Dedifferentiated amniotic fluid mesenchymal stem cell (primary cell): ENCODE measurements at regions not wholly inside any gene's neighbourhood (a gene's known extent, or its start where the extent isn't known, plus 50 kb on each side); places are given as distances from the start of the nearest gene placed in this dataset.

Experiments
- DNase-seq: peaks from one replicate; pipeline ENCODE4 v3.0.0-alpha.2; 2016; ENCODE audit errors: extremely low spot score

DNA sequence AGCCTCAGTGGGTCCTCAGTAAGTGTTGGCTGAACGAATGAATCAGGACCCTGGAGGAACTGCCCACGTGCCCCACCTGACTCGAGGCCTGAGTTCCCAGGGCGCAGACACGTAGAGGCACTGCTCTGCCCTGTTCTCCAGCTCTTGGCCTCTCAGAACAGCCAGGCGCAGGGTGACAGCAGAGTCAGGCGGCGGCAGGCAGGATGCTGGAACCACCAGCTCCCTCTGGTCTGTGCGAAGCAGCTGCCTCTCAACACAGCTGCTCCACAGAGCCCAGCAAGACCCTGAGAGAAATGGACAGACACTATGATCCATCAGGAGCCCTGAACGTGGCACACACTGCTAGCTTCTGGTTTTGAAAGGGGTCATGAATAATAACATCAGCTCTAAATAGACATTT, 53.1 kb upstream of the BCO1 start:
- DNase-seq = no peak

- peak; percentile 94 for DNase-seq
These were observed 57.3 kb upstream of the BCO1 start for GRCh38 chr16:81181013-81181720.

- no peak for DNase-seq
These were observed 57.9 kb upstream of the BCO1 start for GRCh38 chr16:81180578-81180977.

DNA sequence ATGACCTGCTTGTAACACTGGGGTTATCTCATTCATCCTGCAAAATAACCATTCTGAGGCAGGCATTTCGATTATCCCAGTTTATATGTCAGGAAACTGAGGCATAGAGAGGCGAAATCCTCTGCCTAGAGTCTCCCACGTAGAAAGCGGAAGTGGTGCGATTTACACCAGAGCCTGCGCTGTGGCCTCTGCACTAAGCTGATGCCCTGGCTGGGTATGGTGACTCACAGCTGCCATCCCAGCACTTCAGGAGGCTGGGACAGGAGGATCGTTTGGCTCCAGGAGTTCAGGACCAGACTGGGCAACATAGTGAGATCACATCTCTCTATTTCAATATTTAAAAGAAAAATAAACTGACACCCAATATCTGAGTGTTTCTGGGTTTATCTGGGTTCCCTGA, 59.3 kb upstream of the BCO1 start:
- no peak for DNase-seq

- DNase-seq = peak; percentile 43
These were observed 63.1 kb upstream of the BCO1 start for GRCh38 chr16:81175325-81175891.

GRCh38 chr16:81174644-81175324, 63.7 kb upstream of the BCO1 start:
- DNase-seq = no peak

- no peak for DNase-seq
These were observed 65.5 kb upstream of the BCO1 start for GRCh38 chr16:81172769-81173658.

GRCh38 chr16:81170824-81171223, 67.7 kb upstream of the BCO1 start:
- DNase-seq = no peak

- no peak for DNase-seq
These were observed 70.1 kb upstream of the BCO1 start for GRCh38 chr16:81168406-81168805.

DNA sequence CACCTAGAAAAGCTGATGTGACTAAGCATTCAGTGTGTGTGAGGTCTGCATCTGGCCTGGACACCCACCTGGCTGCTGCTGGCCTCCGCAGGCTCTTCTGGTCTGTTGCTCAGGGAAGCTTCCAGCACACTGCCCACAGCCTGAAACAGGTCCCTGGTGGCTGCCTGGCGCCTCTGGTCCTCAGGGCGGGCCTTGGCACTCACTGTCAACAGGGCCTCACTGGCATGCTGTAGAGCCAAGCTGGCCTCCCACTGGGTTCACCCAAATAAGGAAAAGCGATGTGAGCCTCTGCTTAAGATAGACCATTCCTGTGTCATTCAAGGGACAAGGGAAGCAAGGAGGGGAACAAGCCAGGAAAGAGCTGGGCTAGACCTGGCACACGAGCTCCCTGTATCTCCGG, 70.6 kb upstream of the BCO1 start:
- no peak for DNase-seq

- DNase-seq = no peak
These were observed 70.5 kb upstream of the GCSH start for GRCh38 chr16:81166417-81167300.

GRCh38 chr16:81165411-81166097, 69.4 kb upstream of the GCSH start:
- no peak for DNase-seq

DNA sequence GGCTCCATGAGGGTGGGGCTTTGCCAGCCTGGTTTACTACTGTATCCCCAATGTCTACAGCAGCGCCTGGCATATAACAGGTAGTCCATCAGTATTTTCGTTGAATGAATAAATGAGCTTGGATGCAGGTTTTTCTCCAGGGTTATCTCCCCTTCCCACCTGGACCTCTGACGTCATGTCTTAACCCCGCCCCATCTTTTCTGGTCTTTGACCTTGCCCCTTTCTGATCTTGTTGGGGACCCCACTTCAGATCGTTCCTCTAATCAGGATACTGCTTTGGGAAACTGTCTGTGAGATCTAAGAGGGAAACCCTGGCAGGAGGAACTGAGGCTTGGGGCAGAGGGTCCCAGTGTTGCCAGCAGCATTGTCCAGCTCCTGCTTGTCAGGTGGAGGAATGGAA, 68.8 kb upstream of the GCSH start:
- no peak for DNase-seq

DNA sequence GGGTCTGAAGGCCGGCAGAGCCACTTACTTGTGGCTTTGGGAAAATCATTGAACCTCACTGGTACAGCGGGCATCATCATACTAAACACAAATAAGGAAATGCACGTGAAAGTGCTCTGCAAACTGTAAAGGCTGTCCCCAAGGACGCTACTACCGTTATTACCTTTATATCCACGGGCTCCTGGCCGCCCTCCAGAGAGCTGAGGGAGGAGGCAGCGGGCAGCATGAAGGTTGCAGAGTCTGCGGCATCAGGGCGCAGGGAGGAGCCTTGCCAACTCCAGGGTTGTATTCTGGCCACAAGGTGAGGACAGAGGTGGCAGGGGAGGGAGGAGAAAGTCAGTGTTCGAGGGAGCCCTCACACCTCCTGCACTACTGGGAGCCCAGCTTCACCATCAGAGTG, 68.3 kb upstream of the GCSH start:
- DNase-seq = no peak

DNA sequence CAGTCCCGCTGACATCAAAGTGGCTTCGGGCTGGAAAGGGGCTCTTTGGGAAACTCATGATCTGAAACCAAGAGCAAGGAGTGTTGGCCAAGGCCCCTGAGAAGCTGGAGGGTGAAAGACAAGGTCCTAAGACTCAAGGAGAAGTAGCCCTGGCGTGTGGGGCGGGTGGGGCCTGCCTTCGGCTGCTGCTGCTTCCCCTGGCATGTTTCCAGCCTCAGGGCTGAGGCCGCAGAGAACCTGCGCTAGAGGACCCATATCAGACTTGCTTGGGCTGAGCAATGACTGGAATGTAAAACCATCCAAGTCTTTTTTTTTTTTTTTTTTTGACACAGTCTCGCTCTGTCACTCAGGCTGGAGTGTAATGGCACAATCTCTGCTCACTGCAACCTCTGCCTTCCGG, 67.5 kb upstream of the GCSH start:
- DNase-seq = no peak

GRCh38 chr16:81158964-81159363, 62.8 kb upstream of the GCSH start:
- no peak for DNase-seq

DNA sequence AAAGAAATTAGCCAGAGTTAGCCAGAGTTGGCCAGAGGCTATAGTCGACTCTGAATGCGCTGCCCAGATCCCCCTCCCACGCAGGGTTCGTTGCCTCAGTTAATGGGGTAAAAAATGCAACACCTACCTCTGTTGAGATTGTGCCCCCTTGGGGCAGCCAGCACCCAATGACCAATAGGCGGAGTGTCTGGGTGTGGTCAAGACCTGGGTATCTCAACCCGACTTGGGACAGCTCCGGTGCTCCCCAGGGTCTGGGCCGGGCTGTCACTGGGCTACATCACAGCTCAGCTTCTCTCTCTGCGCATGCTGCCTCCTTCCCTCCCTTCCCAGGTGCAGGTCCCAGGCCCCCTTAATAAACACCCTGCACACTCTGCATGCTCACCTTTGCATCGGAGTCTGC, 59.6 kb upstream of the GCSH start:
- DNase-seq = no peak

DNA sequence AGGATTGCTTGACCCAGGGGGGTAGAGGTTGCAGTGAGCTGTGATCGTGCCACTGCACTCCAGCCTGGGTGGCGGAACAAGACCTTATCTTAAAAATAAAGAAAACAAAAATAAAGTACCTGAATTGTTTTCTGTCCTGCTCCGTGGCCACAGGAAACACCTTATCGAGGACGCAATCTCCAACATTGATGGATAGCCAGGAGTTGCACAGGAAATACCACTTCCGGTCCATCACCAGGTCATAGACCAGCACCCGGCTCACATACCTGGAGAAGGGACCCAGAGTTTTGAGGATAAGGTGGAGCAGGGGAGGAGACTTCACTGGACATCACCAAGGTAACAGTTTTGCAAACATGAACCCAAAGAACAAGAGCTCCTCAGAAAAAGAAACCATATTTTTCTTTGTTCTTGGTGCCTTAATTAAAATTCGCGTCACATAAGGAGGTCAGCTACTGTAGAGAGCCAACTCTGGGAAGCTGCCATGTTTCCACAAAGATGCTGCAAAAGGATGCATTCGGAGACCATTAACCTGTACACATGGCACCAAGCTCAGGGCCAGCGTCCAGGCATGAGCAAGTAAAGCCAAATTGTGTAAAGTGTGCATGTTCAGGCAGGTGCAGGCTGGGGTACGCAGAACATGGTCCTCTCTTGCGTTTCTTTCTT, 55.6 kb upstream of the GCSH start:
- DNase-seq = no peak

DNA sequence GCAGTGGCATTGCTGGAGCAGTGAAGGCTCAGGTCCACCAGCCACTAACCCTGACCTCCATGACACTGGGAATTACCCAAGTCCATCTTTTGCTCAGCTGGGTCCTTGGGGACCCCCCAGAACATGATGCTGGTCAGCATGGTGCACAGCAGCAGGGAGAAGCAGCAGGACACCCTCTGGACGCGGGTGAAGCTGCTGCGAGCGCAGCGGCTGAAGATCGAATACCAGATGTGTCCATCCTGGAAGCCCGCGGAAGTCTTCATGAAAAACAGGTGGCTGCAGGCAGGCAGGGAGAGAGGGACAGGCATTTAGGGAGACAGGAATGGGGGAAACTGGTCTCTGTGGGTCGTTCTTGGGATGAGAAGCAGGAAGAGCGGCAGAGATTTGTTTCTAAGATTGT, 53.4 kb upstream of the GCSH start:
- no peak for DNase-seq

- DNase-seq = no peak
These were observed 52.1 kb upstream of the GCSH start for GRCh38 chr16:81148277-81148676.
